Testis (tissue), 2 donors: ENCODE measurements at regions not wholly inside any gene's neighbourhood (a gene's known extent, or its start where the extent isn't known, plus 50 kb on each side); places are given as distances from the start of the nearest gene placed in this dataset.
"Not testable (repeated sequence)": the region's sequence is repeated elsewhere in the genome, so short reads cannot be mapped to it uniquely, and the experiment has no call there.

Source experiments
- POLR2A ChIP-seq: fragments of 450-650 bp; IDR thresholded peaks from one replicate; pipeline ENCODE4 v1.6.1; 2017; ENCODE audit warnings: antibody characterized with exemption, mild to moderate bottlenecking, moderate library complexity
- TF ChIP-seq, protein P1 (sequence below), 3 experiments: fragments of 450-650 bp in 2 of 3; fragments of 200-600 bp in 1 of 3; sonication (generic) in 1 of 3; IDR thresholded peaks; one replicate each; pipeline ENCODE4 v1.5.1; 2016 to 2019; ENCODE audit warnings: antibody characterized with exemption in 3 of 3, mild to moderate bottlenecking in 2 of 3, moderate library complexity in 1 of 3

GRCh38 chr13:18822655-18823639 lies 358.7 kb downstream of the TUBA3C start:
- TF ChIP-seq, protein P1, sequence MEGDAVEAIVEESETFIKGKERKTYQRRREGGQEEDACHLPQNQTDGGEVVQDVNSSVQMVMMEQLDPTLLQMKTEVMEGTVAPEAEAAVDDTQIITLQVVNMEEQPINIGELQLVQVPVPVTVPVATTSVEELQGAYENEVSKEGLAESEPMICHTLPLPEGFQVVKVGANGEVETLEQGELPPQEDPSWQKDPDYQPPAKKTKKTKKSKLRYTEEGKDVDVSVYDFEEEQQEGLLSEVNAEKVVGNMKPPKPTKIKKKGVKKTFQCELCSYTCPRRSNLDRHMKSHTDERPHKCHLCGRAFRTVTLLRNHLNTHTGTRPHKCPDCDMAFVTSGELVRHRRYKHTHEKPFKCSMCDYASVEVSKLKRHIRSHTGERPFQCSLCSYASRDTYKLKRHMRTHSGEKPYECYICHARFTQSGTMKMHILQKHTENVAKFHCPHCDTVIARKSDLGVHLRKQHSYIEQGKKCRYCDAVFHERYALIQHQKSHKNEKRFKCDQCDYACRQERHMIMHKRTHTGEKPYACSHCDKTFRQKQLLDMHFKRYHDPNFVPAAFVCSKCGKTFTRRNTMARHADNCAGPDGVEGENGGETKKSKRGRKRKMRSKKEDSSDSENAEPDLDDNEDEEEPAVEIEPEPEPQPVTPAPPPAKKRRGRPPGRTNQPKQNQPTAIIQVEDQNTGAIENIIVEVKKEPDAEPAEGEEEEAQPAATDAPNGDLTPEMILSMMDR (IDR thresholded peaks at IDR 0.05), result not testable (repeated sequence)
- not testable (repeated sequence) for TF ChIP-seq POLR2A
